Left ventricle myocardium superior (tissue), 1 donor: ENCODE measurements at regions not wholly inside any gene's neighbourhood (a gene's known extent, or its start where the extent isn't known, plus 50 kb on each side); places are given as distances from the start of the nearest gene placed in this dataset.
"Not testable (repeated sequence)": the region's sequence is repeated elsewhere in the genome, so short reads cannot be mapped to it uniquely, and the experiment has no call there.

Experiments used
- ATAC-seq: fragments of 200-7000 bp; cut with Tn5 transposase; one replicate; pipeline ENCODE4 v1.9.1; 2020; ENCODE audit warnings: mild to moderate bottlenecking, moderate library complexity
- DNase-seq: peaks from one replicate; pipeline ENCODE4 v3.0.0-alpha.2; 2020
- intact Hi-C: fragments of 100-400 bp; cut with micrococcal nuclease; formaldehyde crosslinking; loops from one replicate; pipeline ENCODE4 v1.11.0; 2022
- donor health status: DM: no; HTN: yes; CAD: no; lungs with severe emphysema.

GRCh38 chr2:109669731-109670130 lies 55.6 kb downstream of the SOWAHC start:
- intact Hi-C loops: no loop called here
- ATAC-seq (no peak), DNase-seq (no peak)

DNA sequence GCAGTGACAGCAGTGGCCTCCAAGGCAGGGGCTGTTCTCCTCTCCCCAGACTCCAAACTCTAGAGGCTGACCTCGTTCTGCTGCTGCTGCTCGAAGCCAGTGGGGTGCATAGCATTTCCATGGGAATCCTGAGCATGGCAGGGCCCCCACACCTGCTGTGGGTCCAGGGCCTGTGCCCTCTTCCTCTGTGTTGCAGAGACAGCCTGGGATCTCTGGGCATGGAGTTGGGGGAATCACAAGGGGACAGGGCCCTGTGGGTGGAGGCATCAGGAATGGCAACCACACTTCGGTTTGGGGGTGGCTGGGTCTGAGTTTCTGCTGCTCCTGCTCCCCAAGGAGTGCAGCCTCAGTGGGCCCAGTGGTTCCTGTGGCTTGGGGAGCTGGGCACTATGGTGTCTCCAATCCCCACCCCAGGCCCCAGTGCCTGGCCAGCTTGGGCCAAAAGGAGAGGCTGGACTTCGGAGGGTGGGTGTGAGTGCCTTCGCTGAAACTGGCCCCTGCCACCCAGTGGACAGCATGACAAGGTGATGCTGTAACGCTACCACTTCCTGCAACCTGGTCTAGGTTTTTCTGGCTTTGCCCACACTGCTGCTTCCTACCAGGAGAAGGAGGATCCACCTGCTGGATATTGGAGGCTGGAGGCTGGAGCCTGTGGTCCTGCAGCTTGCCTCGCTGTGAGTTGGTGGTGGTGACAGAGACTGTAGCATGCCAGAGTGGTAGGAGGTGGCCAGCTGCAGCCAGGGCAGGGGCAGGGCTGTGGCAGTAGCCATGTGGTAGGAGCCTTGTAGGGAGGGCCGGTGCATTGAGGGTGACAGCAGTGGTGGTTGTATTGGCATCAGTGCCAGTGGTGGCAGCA lies 56.6 kb downstream of the SOWAHC start:
- intact Hi-C loops: no loop called here
- DNase-seq: no peak
- ATAC-seq: no peak

DNA sequence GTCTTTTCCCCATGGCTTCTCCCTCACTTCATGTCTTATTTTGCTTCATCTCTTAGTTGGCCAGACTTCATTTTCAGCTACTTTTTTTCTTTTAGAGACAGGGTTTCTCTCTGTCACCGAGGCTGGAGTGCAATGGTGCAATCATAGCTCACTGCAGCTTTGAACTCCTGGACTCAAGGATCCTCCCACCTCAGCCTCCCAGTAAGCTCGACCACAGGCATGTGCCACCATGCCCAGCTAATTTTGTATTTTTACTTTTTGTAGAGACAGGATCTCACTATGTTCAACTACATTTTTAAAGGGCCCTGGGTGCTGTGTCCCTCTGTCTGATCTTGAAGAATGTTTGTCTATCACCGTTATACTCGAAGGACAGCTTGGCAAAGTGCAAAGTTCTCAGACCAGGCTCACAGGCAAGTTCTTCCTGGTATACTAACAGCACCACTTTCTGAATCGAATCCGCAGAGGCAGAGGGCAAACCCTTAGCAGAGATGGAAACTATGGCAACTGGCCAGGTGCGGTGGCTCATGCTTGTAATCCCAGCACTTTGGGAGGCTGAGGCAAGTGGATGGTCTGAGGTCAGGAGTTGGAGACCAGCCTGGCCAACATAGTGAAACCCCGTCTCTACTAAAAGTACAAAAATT lies 60.9 kb downstream of the SOWAHC start:
- intact Hi-C loops: no loop called here

GRCh38 chr2:109675666-109676345 lies 61.6 kb downstream of the SOWAHC start:
- DNase-seq: no peak
- intact Hi-C loops: no loop called here
- ATAC-seq: no peak

More for the DNA sequence above, 60.9 kb downstream of the SOWAHC start:
- DNase-seq (no peak), ATAC-seq (no peak)

DNA sequence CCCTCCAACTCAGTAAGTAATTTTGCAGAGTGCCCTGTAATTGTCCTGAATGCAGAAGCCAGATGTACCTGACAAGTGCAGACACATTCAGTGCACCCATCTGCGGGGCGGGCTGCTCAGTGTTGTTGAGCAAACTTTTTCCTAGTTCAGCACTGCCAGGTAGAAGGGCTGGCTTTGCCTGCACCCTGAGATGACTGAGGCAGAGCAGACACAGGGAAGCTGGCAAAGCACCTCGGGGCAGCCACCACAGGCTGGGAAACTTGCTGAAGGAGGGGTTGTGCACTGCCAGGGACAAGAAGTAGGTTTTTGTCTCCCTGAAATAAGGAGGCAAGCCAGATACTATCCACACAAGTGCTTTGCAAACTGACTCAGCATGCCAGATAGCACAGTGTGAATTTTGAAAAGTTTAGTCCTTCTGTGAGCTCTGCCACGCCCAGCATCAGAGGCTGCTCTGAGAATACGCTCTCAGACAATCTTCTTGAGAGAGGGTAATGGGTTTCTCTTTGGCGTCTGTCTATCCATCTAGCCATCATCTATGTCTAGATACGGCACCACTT lies 62.3 kb downstream of the SOWAHC start:
- DNase-seq (no peak), ATAC-seq (no peak)
- intact Hi-C loops: no loop called here

DNA sequence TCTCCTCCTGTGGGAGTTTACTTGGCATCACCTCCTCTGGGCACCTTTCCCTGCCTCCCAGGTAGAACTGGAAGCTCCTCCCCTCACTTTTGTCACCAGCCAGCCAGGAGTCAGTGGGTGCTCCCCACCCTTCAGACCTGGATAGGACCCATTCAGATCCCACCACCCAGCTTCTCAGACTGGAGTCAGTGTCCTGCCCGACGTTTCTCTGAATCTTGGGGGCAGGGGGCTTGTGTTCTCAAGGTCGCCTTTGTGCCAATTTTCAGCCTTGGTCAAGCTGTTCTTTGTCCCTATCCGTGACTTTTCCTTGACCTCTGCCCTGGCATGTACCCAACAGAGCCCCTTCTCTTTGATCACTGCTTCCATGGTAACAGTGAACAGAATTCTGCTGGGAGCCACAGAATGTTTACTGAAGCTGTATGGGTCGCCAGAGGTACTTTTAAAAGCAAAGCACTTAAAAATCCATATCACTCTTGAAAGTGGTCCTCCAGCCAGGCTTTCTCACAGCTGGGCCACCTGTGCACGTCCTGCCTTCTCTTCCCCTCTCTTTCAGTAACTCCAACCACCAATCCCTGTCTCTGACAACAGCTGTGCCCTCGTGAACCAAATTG lies 63.1 kb downstream of the SOWAHC start:
- ATAC-seq, intact Hi-C loops, DNase-seq: not testable (repeated sequence)

DNA sequence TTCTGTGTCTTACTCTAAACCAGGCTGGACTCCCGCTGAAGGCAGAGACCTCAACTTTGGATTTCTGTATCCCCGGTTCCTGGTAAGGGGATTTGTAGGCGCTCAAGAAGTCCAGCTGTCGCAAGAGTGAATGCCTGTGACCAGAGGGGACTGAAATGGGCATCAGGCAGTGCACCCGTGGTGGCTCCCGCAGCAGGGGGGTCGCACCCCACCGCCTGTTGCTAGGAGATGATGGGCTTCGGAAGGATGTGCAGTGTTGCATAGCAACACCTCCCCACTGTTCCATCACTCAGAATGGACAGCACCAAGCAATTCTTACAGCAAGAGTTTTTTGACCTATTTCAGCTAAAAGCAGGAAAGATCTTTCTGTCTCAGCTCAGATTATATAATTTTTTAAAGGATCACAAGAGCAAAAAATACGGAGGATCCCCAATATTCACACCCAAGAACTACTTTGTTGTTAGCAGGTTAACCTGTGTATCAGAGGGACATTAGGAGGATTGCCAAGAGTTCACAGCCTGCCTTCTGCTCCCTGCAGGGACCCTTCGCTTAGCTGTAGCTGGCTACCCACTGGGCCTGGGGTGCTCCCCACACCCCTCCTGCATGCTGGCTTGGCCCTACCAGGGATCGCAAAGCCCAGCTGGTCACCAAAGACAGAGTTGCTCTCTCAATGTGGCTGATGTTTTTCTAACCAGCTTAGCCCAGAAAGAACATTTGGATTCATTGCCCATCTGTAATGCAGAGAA lies 63.8 kb downstream of the SOWAHC start:
- intact Hi-C loops: no loop called here
- DNase-seq (no peak), ATAC-seq (no peak)

DNA sequence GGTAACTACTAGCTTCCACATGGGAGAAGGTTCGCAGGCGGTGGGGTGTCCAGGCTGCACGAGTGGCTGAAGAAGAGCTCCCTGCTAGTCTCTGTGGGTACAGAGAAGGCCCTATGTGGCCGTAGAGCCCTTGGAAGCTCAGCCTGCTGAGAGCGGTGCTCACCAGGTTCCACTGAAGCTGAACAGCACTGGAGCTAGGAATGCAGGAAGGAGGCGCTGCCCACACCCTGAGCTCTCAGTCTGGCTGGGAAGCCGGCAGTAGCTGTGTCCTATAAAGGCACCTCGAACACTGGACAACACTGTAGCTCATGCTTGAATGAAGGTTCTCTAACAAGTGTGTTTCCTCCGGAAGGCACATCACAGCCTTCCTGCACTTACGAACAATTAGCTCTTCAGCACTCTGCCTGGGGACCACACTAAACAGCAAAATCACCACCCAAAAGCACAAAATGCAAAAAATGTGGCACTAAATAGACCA lies 64.6 kb downstream of the SOWAHC start:
- DNase-seq, intact Hi-C loops, ATAC-seq: not testable (repeated sequence)

- no peak for ATAC-seq
- DNase-seq: no peak
- intact Hi-C loops: no loop called here
These were observed 65.1 kb downstream of the SOWAHC start for GRCh38 chr2:109679225-109679624.

- intact Hi-C loops: no loop called here
- ATAC-seq: no peak
- DNase-seq: no peak
These were observed 65.5 kb downstream of the SOWAHC start for GRCh38 chr2:109679626-109680025.

GRCh38 chr2:109680523-109681297 lies 66.5 kb downstream of the SOWAHC start:
- intact Hi-C loops: no loop called here
- no peak for DNase-seq
- no peak for ATAC-seq

GRCh38 chr2:109681633-109682380 lies 67.6 kb downstream of the SOWAHC start:
- intact Hi-C loops: no loop called here

DNA sequence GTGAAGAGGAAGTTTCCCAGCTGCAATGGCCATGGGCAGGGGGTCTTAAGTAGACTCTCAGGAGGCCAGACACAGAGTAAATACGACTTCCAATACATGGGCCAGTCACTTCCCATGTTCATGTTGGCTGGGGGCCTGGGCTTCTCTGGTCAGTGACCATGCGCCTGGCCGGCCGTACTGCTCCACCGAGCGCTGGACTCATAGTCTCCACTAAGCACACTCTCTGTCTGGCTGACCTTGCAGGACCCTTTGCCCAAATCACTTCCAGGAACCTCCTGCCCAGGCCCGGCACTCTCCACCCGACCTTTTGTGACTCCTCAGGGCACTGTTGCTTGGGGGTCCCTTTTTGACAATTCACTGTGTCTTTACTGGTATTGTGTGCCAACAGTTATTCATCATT lies 69.3 kb downstream of the SOWAHC start:
- no peak for ATAC-seq
- intact Hi-C loops: no loop called here
- no peak for DNase-seq

More at GRCh38 chr2:109681633-109682380, 67.6 kb downstream of the SOWAHC start:
- ATAC-seq (no peak), DNase-seq (no peak)

DNA sequence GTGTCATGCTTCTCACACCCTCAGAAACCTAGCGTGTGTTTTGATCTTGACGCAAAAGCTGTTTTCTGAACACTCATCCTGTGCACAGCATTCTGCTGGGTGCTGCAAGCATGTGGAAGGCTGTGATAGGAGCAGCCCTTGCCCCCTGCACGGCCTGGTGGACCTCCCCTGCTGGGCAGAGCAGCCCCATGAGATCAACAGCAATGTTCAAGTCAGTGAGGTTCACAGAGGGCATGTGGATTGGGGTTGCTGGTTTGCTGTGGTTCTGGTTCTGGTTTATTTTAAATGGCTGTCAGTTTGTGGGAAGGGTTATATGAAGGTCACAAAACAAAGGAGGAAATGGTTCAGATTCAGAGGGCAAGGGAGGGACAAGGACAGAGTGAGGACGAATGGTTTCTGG lies 71.3 kb downstream of the SOWAHC start:
- no peak for ATAC-seq
- intact Hi-C loops: no loop called here
- no peak for DNase-seq

DNA sequence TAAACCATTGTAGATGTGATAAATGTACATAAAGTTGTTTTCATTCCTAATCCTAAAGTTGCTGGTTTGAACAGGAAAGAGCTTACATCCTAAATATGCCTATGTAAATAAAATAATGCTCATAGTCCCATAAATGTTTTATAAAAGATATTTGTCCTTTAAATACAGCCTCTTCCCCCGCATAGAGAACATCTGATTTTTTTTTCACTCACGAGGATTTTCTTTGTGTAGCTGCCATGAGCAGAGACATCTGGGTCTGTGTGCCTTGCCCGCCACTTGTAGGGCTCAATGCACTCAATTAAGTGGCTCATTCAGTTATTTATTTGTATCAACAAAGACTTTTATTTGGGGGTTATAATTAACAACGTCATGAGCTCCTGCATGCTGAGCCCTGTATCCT lies 72.8 kb downstream of the SOWAHC start:
- DNase-seq: no peak
- ATAC-seq: no peak
- intact Hi-C loops: no loop called here

DNA sequence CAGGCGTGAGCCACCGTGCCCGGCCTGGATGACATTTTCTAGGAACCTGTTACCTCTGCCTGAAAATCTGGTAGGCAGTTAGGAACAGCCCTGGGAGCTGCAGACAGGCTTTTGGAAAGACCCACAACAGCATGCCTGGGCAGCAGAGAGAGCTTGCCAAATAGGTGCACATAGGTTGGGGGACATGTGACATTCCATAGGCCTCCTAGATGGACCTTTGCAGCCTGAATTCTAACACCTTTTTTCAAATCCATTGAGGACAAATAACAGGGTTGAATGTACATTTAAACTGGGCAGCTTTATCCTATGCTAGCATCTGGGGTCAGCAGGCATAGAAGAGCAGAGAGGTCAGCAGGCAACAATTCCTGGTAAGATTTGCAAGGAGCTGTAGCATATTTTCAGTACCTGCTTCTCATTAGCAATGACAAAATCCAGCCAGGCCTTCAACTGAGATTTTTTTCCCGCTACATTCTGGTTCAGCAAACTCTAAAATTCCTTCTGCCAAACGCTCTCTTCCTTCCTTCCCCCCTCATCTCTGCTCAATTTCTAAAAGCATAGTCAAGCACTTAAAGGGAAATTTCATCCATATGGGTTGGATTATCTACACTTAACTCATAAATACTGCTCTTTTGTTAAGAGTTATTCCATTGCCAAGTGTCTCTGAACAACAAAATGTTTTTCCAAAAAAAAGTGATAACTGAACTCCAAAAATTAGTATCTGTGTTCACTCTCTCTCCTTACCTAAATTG lies 75.2 kb downstream of the SOWAHC start:
- intact Hi-C loops: no loop called here
- DNase-seq (no peak), ATAC-seq (no peak)

GRCh38 chr2:109689973-109690372 lies 75.8 kb downstream of the SOWAHC start:
- no peak for ATAC-seq
- intact Hi-C loops: no loop called here
- DNase-seq: no peak
